Ectodermal cell (in vitro differentiated cells): ENCODE measurements at regions not wholly inside any gene's neighbourhood (a gene's known extent, or its start where the extent isn't known, plus 50 kb on each side); places are given as distances from the start of the nearest gene placed in this dataset.

ENCODE experiments used
- H3K27ac ChIP-seq: 2 replicates; pipeline ENCODE4 v1.7.0; 2013; ENCODE audit warnings: mild to moderate bottlenecking, low read depth, low read length; ENCODE audit not compliant: insufficient read depth, poor library complexity, severe bottlenecking
- H3K27me3 ChIP-seq: 2 replicates; pipeline ENCODE4 v1.7.0; 2013; ENCODE audit warnings: mild to moderate bottlenecking, low read length; ENCODE audit not compliant: insufficient read depth, control insufficient read depth, poor library complexity, severe bottlenecking
- H3K36me3 ChIP-seq: one replicate; pipeline ENCODE4 v1.7.0; 2013; ENCODE audit warnings: low read length; ENCODE audit not compliant: control insufficient read depth, insufficient read depth
- H3K4me1 ChIP-seq: one replicate; pipeline ENCODE4 v1.7.0; 2013; ENCODE audit warnings: low read length; ENCODE audit not compliant: control insufficient read depth, insufficient read depth
- H3K4me3 ChIP-seq: 2 replicates; pipeline ENCODE4 v1.7.0; 2013; ENCODE audit warnings: low read depth, low read length, control low read depth; ENCODE audit not compliant: insufficient read depth
- H3K9me3 ChIP-seq: 2 replicates; pipeline ENCODE4 v1.7.0; 2013; ENCODE audit warnings: mild to moderate bottlenecking, low read length, moderate library complexity; ENCODE audit not compliant: control insufficient read depth
- WGBS, 2 experiments: methylation state at CpG; one replicate each; pipeline ENCODE4 v1.1.7; 2013; ENCODE audit warnings: missing lambda C conversion rate in 2 of 2; 5-methylcytosine and 5-hydroxymethylcytosine counted together

DNA sequence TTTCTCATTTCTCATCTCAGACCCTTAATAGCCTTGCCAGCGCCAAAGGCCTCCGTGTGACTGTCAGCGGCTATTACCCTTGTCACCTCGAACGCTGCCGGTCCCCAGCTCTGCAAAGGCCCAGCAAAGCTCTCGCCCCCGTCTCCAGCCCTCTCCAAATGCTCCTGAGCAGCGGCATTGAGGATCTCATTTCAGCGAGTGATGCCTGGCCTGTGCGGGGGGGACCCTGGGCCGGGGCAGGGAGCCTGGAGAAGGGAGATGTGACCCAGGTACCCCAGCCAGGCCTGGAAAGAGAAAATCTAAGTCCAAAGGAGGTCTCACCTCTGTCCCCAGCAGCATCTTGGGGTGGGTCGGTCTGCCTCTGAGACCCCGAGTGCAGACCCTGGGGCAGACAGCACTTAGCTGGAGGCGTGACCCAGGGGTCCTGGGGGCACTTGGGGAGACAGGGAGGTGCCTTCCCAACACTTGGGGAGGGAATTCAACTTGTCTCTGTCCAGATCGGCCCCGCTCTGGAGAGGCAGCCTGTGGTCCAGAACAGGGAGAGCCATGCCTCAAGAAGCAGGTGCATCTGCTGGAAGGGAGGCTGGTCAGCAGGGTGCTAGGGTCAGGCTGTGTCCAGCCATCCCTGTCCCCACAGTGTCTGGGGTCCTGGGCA, 521.3 kb downstream of the TBC1D22A start:
- Histone ChIP-seq H3K4me1 (no peaks in the 10 kb centered on the region), H3K27ac (no peak overlapping the region), H3K4me3 (no peak overlapping the region), H3K36me3 (no peaks in the 10 kb centered on the region), H3K9me3 (peaks cover 23% of the 10 kb centered on the region), H3K27me3 (no peaks in the 10 kb centered on the region)
- WGBS, 2 experiments: 83 to 85% methylated on average over 17 of the region's 17 CpGs

- H3K36me3 ChIP-seq: no peaks in the 10 kb centered on the region
- WGBS, 2 experiments: 74% methylated on average over 8 of the region's 8 CpGs
- no peak overlapping the region for H3K27ac ChIP-seq
- no peaks in the 10 kb centered on the region for H3K27me3 ChIP-seq
- peaks cover 23% of the 10 kb centered on the region for H3K9me3 ChIP-seq
- H3K4me1 ChIP-seq: no peaks in the 10 kb centered on the region
- no peak overlapping the region for H3K4me3 ChIP-seq
These were observed 520.4 kb downstream of the TBC1D22A start for GRCh38 chr22:47282851-47283250.

DNA sequence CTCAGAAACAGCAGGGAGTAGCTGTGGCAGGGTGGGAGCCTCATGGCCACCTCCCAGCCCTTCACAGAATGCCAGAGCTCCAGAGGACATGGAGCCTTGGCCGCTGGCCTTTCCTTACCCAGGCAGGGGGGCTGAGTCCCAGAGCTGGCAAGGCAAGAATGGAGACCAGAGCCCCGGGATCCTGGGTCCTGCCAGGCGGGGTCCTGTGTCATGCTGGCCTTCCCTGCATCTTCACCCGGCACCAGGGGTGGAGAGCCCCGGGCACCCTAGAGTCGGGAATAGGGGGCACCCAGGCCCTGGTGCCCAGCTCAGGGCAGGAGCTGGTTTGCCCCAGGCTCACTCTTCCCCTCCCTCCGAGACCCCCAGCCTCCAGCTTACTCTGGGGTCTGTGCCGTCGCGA, 519.9 kb downstream of the TBC1D22A start:
- H3K4me1 ChIP-seq: no peaks in the 10 kb centered on the region
- no peak overlapping the region for H3K27ac ChIP-seq
- 82 to 87% methylated on average over 10 of the region's 10 CpGs for WGBS, 2 experiments
- H3K9me3 ChIP-seq: peaks cover 23% of the 10 kb centered on the region
- no peaks in the 10 kb centered on the region for H3K27me3 ChIP-seq
- H3K4me3 ChIP-seq: no peak overlapping the region
- no peaks in the 10 kb centered on the region for H3K36me3 ChIP-seq

DNA sequence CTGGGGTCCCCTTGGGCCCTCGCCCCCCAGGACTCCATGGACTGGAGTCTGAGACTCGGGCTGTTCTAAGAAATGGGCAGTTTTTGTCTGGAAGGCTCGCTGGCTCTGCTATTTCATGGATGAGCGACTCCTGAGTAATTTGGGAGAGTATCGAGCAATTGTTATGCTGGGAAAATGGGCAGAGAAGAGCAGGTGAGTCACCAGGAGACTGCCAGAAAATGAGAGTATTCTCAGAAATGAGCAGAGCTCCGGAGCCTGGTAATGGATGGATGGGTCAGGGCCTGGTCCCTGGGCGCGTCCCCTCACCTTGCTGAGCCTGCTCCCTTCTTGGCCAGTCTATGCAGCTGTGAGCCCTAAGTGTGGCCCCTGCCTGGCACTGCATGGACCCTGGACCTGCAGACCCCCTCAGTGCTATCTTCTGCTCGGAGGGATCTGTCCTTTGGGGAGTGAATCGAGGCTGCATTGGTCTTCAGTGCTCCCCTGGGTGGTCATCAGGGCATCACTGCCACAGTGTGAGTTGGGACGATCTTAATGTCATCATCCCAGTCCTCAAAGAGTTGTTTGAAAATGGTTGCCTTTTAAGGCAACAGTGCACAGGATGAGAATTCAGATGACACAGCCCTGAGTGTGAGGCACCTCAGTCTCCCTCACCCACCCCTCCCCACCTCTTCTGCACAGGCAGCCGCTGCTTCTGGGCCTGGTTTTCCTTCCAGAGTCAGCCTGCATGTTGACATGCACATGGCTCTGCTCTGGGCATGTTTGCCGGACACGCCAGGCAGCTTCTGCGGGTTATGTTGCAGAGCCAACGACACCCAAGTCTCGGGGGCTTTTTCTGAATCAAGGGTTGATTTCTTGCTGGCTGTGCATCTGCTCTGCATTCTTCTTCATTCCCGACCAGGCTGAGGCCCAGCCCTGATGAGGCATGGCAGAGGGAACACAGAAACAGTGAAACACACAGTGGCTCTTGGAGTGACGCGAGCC, 519.0 kb downstream of the TBC1D22A start:
- Histone ChIP-seq H3K9me3 (peaks cover 19% of the 10 kb centered on the region), H3K4me3 (no peak overlapping the region), H3K27ac (no peak overlapping the region), H3K27me3 (no peaks in the 10 kb centered on the region), H3K36me3 (no peaks in the 10 kb centered on the region), H3K4me1 (no peaks in the 10 kb centered on the region)
- 72 to 73% methylated on average over 20 of the region's 20 CpGs for WGBS, 2 experiments

- Histone ChIP-seq H3K27ac (no peak overlapping the region), H3K9me3 (peaks cover 17% of the 10 kb centered on the region), H3K4me3 (no peak overlapping the region), H3K4me1 (no peaks in the 10 kb centered on the region), H3K36me3 (no peaks in the 10 kb centered on the region), H3K27me3 (no peaks in the 10 kb centered on the region)
- 72 to 84% methylated on average over 6 of the region's 6 CpGs for WGBS, 2 experiments
These were observed 517.9 kb downstream of the TBC1D22A start for GRCh38 chr22:47280301-47280700.

DNA sequence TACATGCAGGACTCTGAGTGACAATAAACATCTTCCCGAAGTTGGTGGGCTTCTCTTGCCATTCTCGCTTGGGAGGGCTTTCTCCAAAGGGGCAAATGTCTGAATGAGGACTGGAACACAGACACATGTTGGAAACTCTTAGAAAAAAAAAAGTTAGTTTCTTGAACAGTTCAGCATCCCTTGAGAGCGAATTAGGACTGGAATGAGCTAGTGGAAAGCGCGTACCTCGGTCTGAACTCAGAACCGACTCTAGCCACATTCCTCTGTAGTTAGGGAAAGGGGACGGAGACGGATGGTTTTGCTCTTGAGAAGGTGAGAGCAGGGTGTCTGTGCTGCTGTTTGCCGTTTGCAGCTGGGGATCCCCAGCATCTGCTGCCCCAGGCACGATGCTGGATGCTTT, 517.3 kb downstream of the TBC1D22A start:
- Histone ChIP-seq H3K4me3 (no peak overlapping the region), H3K27me3 (no peaks in the 10 kb centered on the region), H3K9me3 (peaks cover 17% of the 10 kb centered on the region), H3K4me1 (no peaks in the 10 kb centered on the region), H3K27ac (no peak overlapping the region), H3K36me3 (no peaks in the 10 kb centered on the region)
- WGBS, 2 experiments: 77% methylated on average over 11 of the region's 11 CpGs

- no peaks in the 10 kb centered on the region for H3K36me3 ChIP-seq
- H3K27ac ChIP-seq: no peak overlapping the region
- 78 to 84% methylated on average over 8 of the region's 8 CpGs for whole genome bisulfite sequencing, 2 experiments
- no peak overlapping the region for H3K4me3 ChIP-seq
- no peaks in the 10 kb centered on the region for H3K4me1 ChIP-seq
- H3K27me3 ChIP-seq: no peaks in the 10 kb centered on the region
- peaks cover 17% of the 10 kb centered on the region for H3K9me3 ChIP-seq
These were observed 516.9 kb downstream of the TBC1D22A start for GRCh38 chr22:47279337-47279736.

DNA sequence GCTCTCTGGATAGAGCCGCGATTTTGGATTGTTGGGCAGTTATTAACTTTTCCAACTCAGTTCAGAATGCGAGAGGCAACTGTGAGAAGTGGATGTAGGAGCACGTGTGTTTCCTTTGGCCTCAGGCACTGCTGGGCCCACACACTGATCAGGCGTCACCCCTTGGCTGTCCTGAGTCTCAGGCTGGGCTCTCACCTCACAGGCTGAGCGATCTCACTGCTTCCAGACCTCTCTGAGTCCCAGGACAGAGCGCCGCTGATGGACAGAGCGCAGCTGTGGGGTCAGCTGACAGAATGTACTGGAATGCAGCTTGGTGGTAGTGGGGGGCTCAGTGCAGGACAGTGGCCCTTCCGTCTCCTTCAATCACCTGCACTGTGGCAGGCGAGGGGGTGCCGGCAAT, 516.2 kb downstream of the TBC1D22A start:
- WGBS, 2 experiments: 78 to 82% methylated on average over 12 of the region's 12 CpGs
- no peaks in the 10 kb centered on the region for H3K4me1 ChIP-seq
- H3K36me3 ChIP-seq: no peaks in the 10 kb centered on the region
- H3K4me3 ChIP-seq: no peak overlapping the region
- H3K27ac ChIP-seq: no peak overlapping the region
- peaks cover 15% of the 10 kb centered on the region for H3K9me3 ChIP-seq
- H3K27me3 ChIP-seq: no peaks in the 10 kb centered on the region

GRCh38 chr22:47277531-47277930, 515.1 kb downstream of the TBC1D22A start:
- Histone ChIP-seq H3K4me3 (no peak overlapping the region), H3K4me1 (no peaks in the 10 kb centered on the region), H3K27me3 (no peaks in the 10 kb centered on the region), H3K36me3 (no peaks in the 10 kb centered on the region), H3K27ac (no peak overlapping the region), H3K9me3 (peaks cover 8% of the 10 kb centered on the region)
- WGBS, 2 experiments: 80 to 83% methylated on average over 8 to 9 of the region's 9 CpGs

DNA sequence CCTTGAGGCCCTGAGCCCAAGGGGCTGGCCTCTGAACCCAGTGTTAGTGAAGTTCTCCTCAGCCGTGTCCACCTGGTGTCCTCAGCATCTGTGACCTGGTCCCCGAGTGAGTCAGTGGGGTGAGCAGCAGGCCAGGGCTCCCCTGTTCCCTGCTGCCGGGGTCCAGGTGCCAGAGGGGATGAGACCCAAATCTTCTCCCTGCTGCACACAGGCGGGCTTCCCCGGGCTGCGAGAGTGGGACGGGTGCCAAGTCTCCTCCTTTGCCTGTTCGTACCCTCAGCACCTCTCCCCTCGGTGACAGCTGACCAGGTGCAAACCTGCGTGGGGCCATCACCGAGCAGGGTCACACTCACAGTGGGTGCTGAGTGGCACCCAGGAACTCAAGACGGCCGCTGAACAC, 514.5 kb downstream of the TBC1D22A start:
- H3K36me3 ChIP-seq: no peaks in the 10 kb centered on the region
- H3K27ac ChIP-seq: no peak overlapping the region
- WGBS, 2 experiments: 89 to 90% methylated on average over 13 of the region's 13 CpGs
- no peaks in the 10 kb centered on the region for H3K27me3 ChIP-seq
- peaks cover 8% of the 10 kb centered on the region for H3K9me3 ChIP-seq
- H3K4me1 ChIP-seq: no peaks in the 10 kb centered on the region
- H3K4me3 ChIP-seq: no peak overlapping the region
